GM12874 (cell line): ENCODE measurements at regions not wholly inside any gene's neighbourhood (a gene's known extent, or its start where the extent isn't known, plus 50 kb on each side); places are given as distances from the start of the nearest gene placed in this dataset.

ENCODE experiments used
- TF ChIP-seq, protein P1 (sequence below): IDR thresholded peaks from 2 replicates; pipeline ENCODE4 v1.5.1; 2011; ENCODE audit warnings: low read depth, mild to moderate bottlenecking, control low read depth, low read length, moderate library complexity; ENCODE audit not compliant: insufficient read depth

DNA sequence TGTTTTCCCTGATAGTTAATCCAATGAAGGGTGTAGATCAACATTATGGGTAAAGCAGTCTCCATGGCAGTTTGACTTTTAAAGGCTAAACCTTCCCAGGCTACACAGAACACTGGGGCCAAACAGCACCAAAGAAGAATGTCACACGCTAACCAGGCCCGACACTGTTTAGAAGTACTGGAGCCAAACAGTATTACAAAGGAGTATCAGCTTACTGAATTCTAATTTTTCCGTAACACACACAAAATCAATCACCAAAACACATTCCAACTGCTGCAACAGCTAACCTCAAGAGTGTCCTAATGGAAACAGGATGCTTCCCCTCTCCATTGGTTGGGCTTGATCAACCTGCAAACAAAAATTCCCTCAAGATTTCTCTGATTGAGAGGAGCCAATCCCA lies 783.5 kb downstream of the PCDH18 start:
- TF ChIP-seq, protein P1, sequence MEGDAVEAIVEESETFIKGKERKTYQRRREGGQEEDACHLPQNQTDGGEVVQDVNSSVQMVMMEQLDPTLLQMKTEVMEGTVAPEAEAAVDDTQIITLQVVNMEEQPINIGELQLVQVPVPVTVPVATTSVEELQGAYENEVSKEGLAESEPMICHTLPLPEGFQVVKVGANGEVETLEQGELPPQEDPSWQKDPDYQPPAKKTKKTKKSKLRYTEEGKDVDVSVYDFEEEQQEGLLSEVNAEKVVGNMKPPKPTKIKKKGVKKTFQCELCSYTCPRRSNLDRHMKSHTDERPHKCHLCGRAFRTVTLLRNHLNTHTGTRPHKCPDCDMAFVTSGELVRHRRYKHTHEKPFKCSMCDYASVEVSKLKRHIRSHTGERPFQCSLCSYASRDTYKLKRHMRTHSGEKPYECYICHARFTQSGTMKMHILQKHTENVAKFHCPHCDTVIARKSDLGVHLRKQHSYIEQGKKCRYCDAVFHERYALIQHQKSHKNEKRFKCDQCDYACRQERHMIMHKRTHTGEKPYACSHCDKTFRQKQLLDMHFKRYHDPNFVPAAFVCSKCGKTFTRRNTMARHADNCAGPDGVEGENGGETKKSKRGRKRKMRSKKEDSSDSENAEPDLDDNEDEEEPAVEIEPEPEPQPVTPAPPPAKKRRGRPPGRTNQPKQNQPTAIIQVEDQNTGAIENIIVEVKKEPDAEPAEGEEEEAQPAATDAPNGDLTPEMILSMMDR, result no peak

DNA sequence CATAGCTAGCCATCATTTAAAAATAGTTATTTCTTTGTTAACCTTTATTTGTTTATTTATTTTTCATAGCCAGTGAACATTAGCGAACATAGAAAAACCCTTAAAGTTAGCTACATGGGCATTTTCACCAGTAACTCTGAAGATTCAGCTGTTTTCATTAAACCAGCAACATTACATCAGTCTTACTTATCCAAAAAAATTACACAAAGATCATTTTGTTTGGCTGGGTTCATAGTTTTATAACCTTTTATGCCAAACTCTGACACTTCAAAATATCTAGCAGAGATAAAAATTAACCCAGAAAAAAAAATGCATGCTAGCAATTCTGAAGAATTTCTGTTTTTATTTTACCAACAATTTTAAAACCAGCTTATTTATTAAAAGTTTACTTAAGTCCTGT lies 784.1 kb downstream of the PCDH18 start:
- TF ChIP-seq, protein P1, result no peak

DNA sequence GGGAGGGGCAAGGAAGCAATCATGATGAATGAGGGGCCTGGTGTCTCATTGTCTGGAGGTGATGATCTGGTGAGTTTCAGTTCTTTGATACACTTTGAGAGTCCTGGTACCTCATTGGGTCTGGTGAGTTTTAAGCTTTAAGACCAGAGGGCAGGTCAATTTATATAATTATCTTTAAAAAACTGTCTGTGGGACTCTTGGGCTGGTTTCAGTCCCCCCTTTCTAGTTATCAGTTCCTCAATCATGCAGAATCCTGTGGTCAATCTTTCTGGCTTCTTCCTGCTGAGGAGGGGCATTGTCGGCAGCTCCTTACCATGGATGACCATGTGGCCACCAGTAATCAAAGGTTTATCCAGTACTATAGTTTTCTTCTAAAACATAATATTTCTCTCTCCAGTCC lies 789.1 kb downstream of the PCDH18 start:
- TF ChIP-seq, protein P1, result no peak

DNA sequence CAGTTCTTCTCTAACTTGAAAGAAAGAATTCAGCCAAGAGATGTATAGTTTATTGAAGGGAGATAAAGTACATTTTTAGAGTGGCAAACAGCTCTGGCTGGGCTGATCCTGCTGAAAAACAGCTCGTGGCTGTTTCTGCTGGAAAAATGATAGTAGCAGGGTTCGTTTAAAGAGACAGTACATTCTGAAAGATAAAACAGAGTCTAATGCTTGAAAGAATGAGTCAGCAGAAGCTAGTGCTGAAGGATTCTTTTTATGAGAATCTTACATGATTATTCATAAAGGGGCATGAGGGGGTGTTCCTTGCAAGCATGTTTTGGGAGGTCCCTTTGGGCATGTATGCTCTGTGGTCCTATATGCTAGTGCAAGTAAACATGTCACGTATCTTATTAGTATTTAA lies 790.0 kb downstream of the PCDH18 start:
- TF ChIP-seq, protein P1, result no peak

DNA sequence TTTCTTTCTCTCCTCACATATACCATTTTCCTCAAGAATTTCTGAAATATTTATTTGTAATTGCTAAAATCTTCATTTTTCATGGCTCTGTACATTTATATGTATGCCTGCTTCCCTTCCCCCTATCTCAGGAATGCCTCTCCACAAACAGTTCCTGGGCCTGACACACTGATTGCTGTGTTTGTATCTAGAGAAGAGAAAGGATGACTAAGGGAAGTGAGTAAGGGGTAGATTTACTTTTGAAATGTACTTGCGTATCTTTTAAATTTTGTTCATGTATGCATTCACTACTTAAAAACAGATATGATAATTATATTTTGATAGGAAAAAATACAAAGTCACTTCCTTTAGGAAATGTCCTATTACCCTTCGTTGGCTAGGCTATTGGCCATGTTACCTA lies 790.8 kb downstream of the PCDH18 start:
- TF ChIP-seq, protein P1, result no peak

DNA sequence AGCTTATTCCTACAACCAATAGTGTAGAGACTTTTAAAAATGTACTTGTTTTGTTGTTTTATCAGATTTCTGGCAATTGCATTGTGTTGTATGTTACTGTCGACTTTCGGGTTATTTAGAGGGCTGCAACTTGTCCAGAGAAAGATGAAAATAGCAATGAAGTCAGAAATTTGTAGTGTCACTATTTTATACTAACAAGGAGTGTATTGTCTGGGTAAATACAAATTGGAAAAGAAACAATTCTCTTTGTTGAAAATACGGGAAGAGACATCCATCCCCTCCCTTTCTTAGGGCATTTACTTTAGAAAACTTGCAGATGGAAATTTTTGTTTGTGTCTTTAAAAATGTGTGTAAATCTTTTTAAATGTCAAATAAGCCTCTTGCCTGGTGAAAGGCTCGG lies 792.0 kb downstream of the PCDH18 start:
- TF ChIP-seq, protein P1, result no peak

DNA sequence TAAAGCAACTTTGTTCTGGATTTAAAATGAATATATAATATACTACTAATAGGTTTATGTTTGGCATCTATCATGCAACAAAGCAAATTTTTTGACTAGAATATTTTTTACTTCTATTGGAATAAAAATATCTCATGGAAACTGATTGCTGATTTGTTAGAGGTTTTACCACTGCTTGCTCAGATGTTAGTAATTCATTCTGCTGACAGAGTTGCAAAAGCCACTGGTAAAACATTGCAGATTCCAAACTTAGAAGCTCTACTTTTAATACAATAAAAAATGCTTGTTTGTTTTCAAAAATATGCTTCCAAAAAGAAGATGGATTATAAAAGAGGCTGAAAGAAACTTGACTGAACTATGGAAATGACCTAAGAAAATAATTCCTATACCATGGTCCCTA lies 795.2 kb downstream of the PCDH18 start:
- TF ChIP-seq, protein P1, result no peak

DNA sequence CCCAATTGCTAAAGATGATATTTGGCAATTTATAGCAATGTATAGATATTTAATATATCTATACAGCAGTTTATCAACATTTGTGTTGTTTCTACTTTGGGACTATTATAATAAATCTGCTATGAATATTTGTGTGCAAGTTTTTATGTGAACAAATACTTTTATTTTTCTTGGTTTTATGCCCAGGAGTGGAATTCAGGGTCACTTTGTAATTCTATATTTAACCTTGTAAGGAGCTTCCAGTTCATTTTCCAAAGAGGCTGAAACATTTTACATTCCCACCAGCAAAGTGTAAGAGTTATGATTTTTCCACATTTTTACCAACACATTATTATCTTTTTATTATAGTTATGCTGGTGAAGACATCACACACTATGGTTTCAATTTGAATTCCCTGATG lies 801.3 kb downstream of the PCDH18 start:
- TF ChIP-seq, protein P1, result no peak
